SK-N-SH treated with all-trans-retinoic acid at 6 μM for 48 hours (cell line): ENCODE measurements at regions not wholly inside any gene's neighbourhood (a gene's known extent, or its start where the extent isn't known, plus 50 kb on each side); places are given as distances from the start of the nearest gene placed in this dataset.

ENCODE experiments used
- ZFP3 ChIP-seq: fragments of 250-450 bp; sonication (Bioruptor Pico); IDR thresholded peaks from 2 replicates; pipeline ENCODE4 v1.5.0; 2020; ENCODE audit warnings: mild to moderate bottlenecking, moderate library complexity
- ZFP30 ChIP-seq: fragments of 450-650 bp; formaldehyde crosslinking; IDR thresholded peaks from 2 replicates; pipeline ENCODE4 v1.5.0; 2022; ENCODE audit warnings: mild to moderate bottlenecking, moderate library complexity
- TF ChIP-seq, protein P1 (sequence below): fragments of 250-450 bp; sonication (Bioruptor Pico); IDR thresholded peaks from 2 replicates; pipeline ENCODE4 v1.8.0; 2020; ENCODE audit warnings: mild to moderate bottlenecking, moderate library complexity, borderline replicate concordance

- TF ChIP-seq ZFP3 (CRISPR knock-in tag) = no peak
- TF ChIP-seq ZFP30 (CRISPR knock-in tag) = no peak
- TF ChIP-seq, protein P1, sequence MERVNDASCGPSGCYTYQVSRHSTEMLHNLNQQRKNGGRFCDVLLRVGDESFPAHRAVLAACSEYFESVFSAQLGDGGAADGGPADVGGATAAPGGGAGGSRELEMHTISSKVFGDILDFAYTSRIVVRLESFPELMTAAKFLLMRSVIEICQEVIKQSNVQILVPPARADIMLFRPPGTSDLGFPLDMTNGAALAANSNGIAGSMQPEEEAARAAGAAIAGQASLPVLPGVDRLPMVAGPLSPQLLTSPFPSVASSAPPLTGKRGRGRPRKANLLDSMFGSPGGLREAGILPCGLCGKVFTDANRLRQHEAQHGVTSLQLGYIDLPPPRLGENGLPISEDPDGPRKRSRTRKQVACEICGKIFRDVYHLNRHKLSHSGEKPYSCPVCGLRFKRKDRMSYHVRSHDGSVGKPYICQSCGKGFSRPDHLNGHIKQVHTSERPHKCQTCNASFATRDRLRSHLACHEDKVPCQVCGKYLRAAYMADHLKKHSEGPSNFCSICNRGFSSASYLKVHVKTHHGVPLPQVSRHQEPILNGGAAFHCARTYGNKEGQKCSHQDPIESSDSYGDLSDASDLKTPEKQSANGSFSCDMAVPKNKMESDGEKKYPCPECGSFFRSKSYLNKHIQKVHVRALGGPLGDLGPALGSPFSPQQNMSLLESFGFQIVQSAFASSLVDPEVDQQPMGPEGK (CRISPR knock-in tag) = no peak
Measured at GRCh38 chr7:159207951-159208350, 63.3 kb upstream of the VIPR2 start.
